Transverse colon (tissue), 4 donors: ENCODE measurements at regions not wholly inside any gene's neighbourhood (a gene's known extent, or its start where the extent isn't known, plus 50 kb on each side); places are given as distances from the start of the nearest gene placed in this dataset.

Experiments used
- CTCF ChIP-seq, 5 experiments: fragments of 200-600 bp in 3 of 5; fragments of 450-650 bp in 2 of 5; sonication (generic) in 3 of 5; IDR thresholded peaks; 1 replicate in 2 of 5; 2 replicates in 3 of 5; pipeline ENCODE4 v1.5.1; 2016 to 2017; ENCODE audit warnings: antibody characterized with exemption in 5 of 5, inconsistent platforms in 3 of 5, mild to moderate bottlenecking in 2 of 5, moderate library complexity in 1 of 5
- POLR2A ChIP-seq: fragments of 450-650 bp; IDR thresholded peaks from one replicate; pipeline ENCODE4 v1.6.1; 2016; ENCODE audit warnings: antibody characterized with exemption, mild to moderate bottlenecking, moderate library complexity
- POLR2AphosphoS5 ChIP-seq, 3 donors: sonication (generic); formaldehyde crosslinking; IDR thresholded peaks; one replicate each; pipeline ENCODE4 v1.6.1; 2016; ENCODE audit warnings: antibody characterized with exemption in 3 of 3

- TF ChIP-seq POLR2A = no peak
- TF ChIP-seq CTCF (IDR thresholded peaks at IDR 0.05) = no peak
- TF ChIP-seq POLR2AphosphoS5 (IDR thresholded peaks at IDR 0.05) = no peak
Observed at GRCh38 chr5:159424123-159424522, 93.8 kb upstream of the IL12B start.
